ENCODE measurements at regions not wholly inside any gene's neighbourhood (a gene's known extent, or its start where the extent isn't known, plus 50 kb on each side); places are given as distances from the start of the nearest gene placed in this dataset.

GRCh38 chr16:76668207-76668725 lies 391.1 kb downstream of the CNTNAP4 start:
- no peak for TF ChIP-seq ZSCAN18 (CRISPR knock-in tag; IDR thresholded peaks at IDR 0.05)
- TF ChIP-seq GTF2I (CRISPR knock-in tag; conservative IDR thresholded peaks at IDR 0.05) = 0 out of 2 replicates have a peak, but pooled peaks have one; percentile 50
- no peak overlapping the region for H3K4me3 Mint-ChIP-seq
- peaks cover 7% of the 10 kb centered on the region for H3K36me3 Mint-ChIP-seq
- CTCF ChIA-PET = no interaction called here
- ATAC-seq = peak; percentile 71
- peak; percentile 19 for DNase-seq (ENCODE audit: low spot score)
- no peaks in the 10 kb centered on the region; the same call in 1 of the 2 replicates for H3K27me3 Mint-ChIP-seq (ENCODE audit: low read depth)
- H3K9me3 Mint-ChIP-seq = peaks cover 55% of the 10 kb centered on the region
- no peaks in the 10 kb centered on the region for H3K4me1 Mint-ChIP-seq
- no peak overlapping the region for H3K27ac Mint-ChIP-seq
- POLR2A ChIA-PET = no interaction called here

- peaks cover 2% of the 10 kb centered on the region for H3K4me1 Mint-ChIP-seq
- H3K9me3 Mint-ChIP-seq = peaks cover 51% of the 10 kb centered on the region
- ChIA-PET CTCF (no interaction called here), POLR2A (no interaction called here)
- H3K27ac Mint-ChIP-seq = no peak overlapping the region
- no peak for TF ChIP-seq PRDM15 (CRISPR knock-in tag; IDR thresholded peaks at IDR 0.05)
- TF ChIP-seq ELF4 (CRISPR knock-in tag; IDR thresholded peaks at IDR 0.05; ENCODE audit: low read depth) = no peak
- TF ChIP-seq AR (CRISPR knock-in tag; IDR thresholded peaks at IDR 0.05) = no peak
- no peak for TF ChIP-seq RELA (CRISPR knock-in tag; IDR thresholded peaks at IDR 0.05; ENCODE audit: borderline replicate concordance)
- no peak for TF ChIP-seq STAT6 (CRISPR knock-in tag; conservative IDR thresholded peaks at IDR 0.05; ENCODE audit: low read depth)
- no peak for TF ChIP-seq ZNF121 (CRISPR knock-in tag; IDR thresholded peaks at IDR 0.05)
- no peak for TF ChIP-seq FOXP1 (CRISPR knock-in tag; IDR thresholded peaks at IDR 0.05; ENCODE audit: borderline replicate concordance)
- no peak for TF ChIP-seq TEAD1 (CRISPR knock-in tag; IDR thresholded peaks at IDR 0.05)
- TF ChIP-seq ZNF219 (CRISPR knock-in tag; IDR thresholded peaks at IDR 0.05; ENCODE audit: borderline replicate concordance) = no peak
- TF ChIP-seq IRF1 (CRISPR knock-in tag; IDR thresholded peaks at IDR 0.05) = no peak
- TF ChIP-seq TP53 (CRISPR knock-in tag; IDR thresholded peaks at IDR 0.05) = no peak
- no peak for TF ChIP-seq MLX (CRISPR knock-in tag; IDR thresholded peaks at IDR 0.05)
- TF ChIP-seq ERG (CRISPR knock-in tag; IDR thresholded peaks at IDR 0.05) = no peak
- TF ChIP-seq GRHL2 (CRISPR knock-in tag; IDR thresholded peaks at IDR 0.05; ENCODE audit: insufficient replicate concordance, severe bottlenecking) = no peak
- TF ChIP-seq PREB (CRISPR knock-in tag; IDR thresholded peaks at IDR 0.05; ENCODE audit: borderline replicate concordance) = no peak
- TF ChIP-seq ZNF263 (CRISPR knock-in tag; IDR thresholded peaks at IDR 0.05; ENCODE audit: low read depth) = no peak
- no peak for TF ChIP-seq ZNF671 (CRISPR knock-in tag; IDR thresholded peaks at IDR 0.05)
- ATAC-seq = no peak
- no peak for DNase-seq (ENCODE audit: low spot score)
- no peak overlapping the region for H3K4me3 Mint-ChIP-seq
- H3K27me3 Mint-ChIP-seq (ENCODE audit: low read depth) = no peaks in the 10 kb centered on the region
- H3K36me3 Mint-ChIP-seq = peaks cover 11% of the 10 kb centered on the region
Measured at GRCh38 chr16:76669288-76669687, 392.1 kb downstream of the CNTNAP4 start.

Measured in WTC11 (cell line).